Memory B cell (primary cell): ENCODE measurements at regions not wholly inside any gene's neighbourhood (a gene's known extent, or its start where the extent isn't known, plus 50 kb on each side); places are given as distances from the start of the nearest gene placed in this dataset.
"Not testable (repeated sequence)": the region's sequence is repeated elsewhere in the genome, so short reads cannot be mapped to it uniquely, and the experiment has no call there.

Experiments
- ATAC-seq: fragments of 150-1000 bp; cut with Tn5 transposase; 2 replicates; pipeline ENCODE4 v1.10.0; 2021; ENCODE audit warnings: low read depth, mild to moderate bottlenecking, moderate library complexity
- DNase-seq, 2 donors: peaks; one replicate each; pipeline ENCODE4 v3.0.0; 2022; ENCODE audit warnings: low spot score in 2 of 2
- H3K27ac Mint-ChIP-seq: one replicate; pipeline ENCODE4 v1.8.0; 2022; ENCODE audit warnings: mild to moderate bottlenecking, moderate library complexity, mixed read lengths
- H3K27me3 Mint-ChIP-seq: one replicate; pipeline ENCODE4 v1.8.0; 2022; ENCODE audit warnings: mixed read lengths
- H3K36me3 Mint-ChIP-seq: one replicate; pipeline ENCODE4 v1.8.0; 2022; ENCODE audit warnings: mild to moderate bottlenecking, mixed read lengths
- H3K4me1 Mint-ChIP-seq: one replicate; pipeline ENCODE4 v1.8.0; 2022; ENCODE audit warnings: mixed read lengths
- H3K4me3 Mint-ChIP-seq: one replicate; pipeline ENCODE4 v1.8.0; 2022; ENCODE audit warnings: mild to moderate bottlenecking, moderate library complexity, mixed read lengths
- H3K9me3 Mint-ChIP-seq: one replicate; pipeline ENCODE4 v1.8.0; 2022; ENCODE audit warnings: mixed read lengths

GRCh38 chr6:23524548-23524947, 601.5 kb upstream of the NRSN1 start:
- Mint-ChIP-seq H3K4me1 (no peaks in the 10 kb centered on the region), H3K36me3 (no peaks in the 10 kb centered on the region), H3K27ac (no peak overlapping the region), H3K27me3 (no peaks in the 10 kb centered on the region), H3K4me3 (no peak overlapping the region), H3K9me3 (peaks cover 10% of the 10 kb centered on the region)
- no peak for ATAC-seq
- no peak for DNase-seq

- no peak overlapping the region for H3K27ac Mint-ChIP-seq
- H3K4me1 Mint-ChIP-seq: no peaks in the 10 kb centered on the region
- no peak overlapping the region for H3K4me3 Mint-ChIP-seq
- H3K36me3 Mint-ChIP-seq: no peaks in the 10 kb centered on the region
- peaks cover 11% of the 10 kb centered on the region for H3K9me3 Mint-ChIP-seq
- no peak for ATAC-seq
- H3K27me3 Mint-ChIP-seq: no peaks in the 10 kb centered on the region
- DNase-seq: no peak
Measured at GRCh38 chr6:23526526-23526925, 599.5 kb upstream of the NRSN1 start.

GRCh38 chr6:23529902-23530301, 596.1 kb upstream of the NRSN1 start:
- DNase-seq (no peak), ATAC-seq (no peak)

GRCh38 chr6:23531666-23532065, 594.3 kb upstream of the NRSN1 start:
- DNase-seq (no peak), ATAC-seq (no peak)
- peaks cover 9% of the 10 kb centered on the region for H3K9me3 Mint-ChIP-seq
- no peaks in the 10 kb centered on the region for H3K27me3 Mint-ChIP-seq
- H3K4me3 Mint-ChIP-seq: no peak overlapping the region
- no peaks in the 10 kb centered on the region for H3K4me1 Mint-ChIP-seq
- H3K27ac Mint-ChIP-seq: no peak overlapping the region
- H3K36me3 Mint-ChIP-seq: no peaks in the 10 kb centered on the region

More at GRCh38 chr6:23529902-23530301, 596.1 kb upstream of the NRSN1 start:
- H3K27ac Mint-ChIP-seq: no peak overlapping the region
- H3K36me3 Mint-ChIP-seq: no peaks in the 10 kb centered on the region
- no peak overlapping the region for H3K4me3 Mint-ChIP-seq
- H3K9me3 Mint-ChIP-seq: peaks cover 11% of the 10 kb centered on the region
- no peaks in the 10 kb centered on the region for H3K4me1 Mint-ChIP-seq
- no peaks in the 10 kb centered on the region for H3K27me3 Mint-ChIP-seq

- DNase-seq: no peak
- H3K27me3 Mint-ChIP-seq: no peaks in the 10 kb centered on the region
- peaks cover 7% of the 10 kb centered on the region for H3K9me3 Mint-ChIP-seq
- H3K4me1 Mint-ChIP-seq: no peaks in the 10 kb centered on the region
- H3K36me3 Mint-ChIP-seq: no peaks in the 10 kb centered on the region
- no peak overlapping the region for H3K27ac Mint-ChIP-seq
- no peak for ATAC-seq
- no peak overlapping the region for H3K4me3 Mint-ChIP-seq
Measured at GRCh38 chr6:23532227-23532626, 593.8 kb upstream of the NRSN1 start.

GRCh38 chr6:23533311-23533710, 592.7 kb upstream of the NRSN1 start:
- Mint-ChIP-seq H3K4me3 (no peak overlapping the region), H3K27ac (no peak overlapping the region), H3K9me3 (peaks cover 9% of the 10 kb centered on the region), H3K4me1 (no peaks in the 10 kb centered on the region), H3K27me3 (no peaks in the 10 kb centered on the region), H3K36me3 (no peaks in the 10 kb centered on the region)
- ATAC-seq: no peak
- no peak for DNase-seq

GRCh38 chr6:23533944-23534343, 592.1 kb upstream of the NRSN1 start:
- DNase-seq: no peak
- Mint-ChIP-seq H3K4me3 (no peak overlapping the region), H3K9me3 (peaks cover 7% of the 10 kb centered on the region), H3K36me3 (no peaks in the 10 kb centered on the region), H3K27ac (no peak overlapping the region), H3K4me1 (no peaks in the 10 kb centered on the region), H3K27me3 (no peaks in the 10 kb centered on the region)
- no peak for ATAC-seq

GRCh38 chr6:23534351-23534750, 591.7 kb upstream of the NRSN1 start:
- peaks cover 8% of the 10 kb centered on the region for H3K9me3 Mint-ChIP-seq
- ATAC-seq (no peak), DNase-seq (no peak)
- H3K27ac Mint-ChIP-seq: no peak overlapping the region
- no peaks in the 10 kb centered on the region for H3K4me1 Mint-ChIP-seq
- H3K4me3 Mint-ChIP-seq: no peak overlapping the region
- H3K27me3 Mint-ChIP-seq: no peaks in the 10 kb centered on the region
- H3K36me3 Mint-ChIP-seq: no peaks in the 10 kb centered on the region

GRCh38 chr6:23535101-23535500, 590.9 kb upstream of the NRSN1 start:
- Mint-ChIP-seq H3K9me3 (peaks cover 8% of the 10 kb centered on the region), H3K4me1 (no peaks in the 10 kb centered on the region), H3K27me3 (no peaks in the 10 kb centered on the region), H3K36me3 (no peaks in the 10 kb centered on the region), H3K4me3 (no peak overlapping the region), H3K27ac (no peak overlapping the region)
- DNase-seq (no peak), ATAC-seq (no peak)

GRCh38 chr6:23537828-23538227, 588.2 kb upstream of the NRSN1 start:
- no peak for DNase-seq
- H3K27me3 Mint-ChIP-seq: no peaks in the 10 kb centered on the region
- H3K4me3 Mint-ChIP-seq: no peak overlapping the region
- H3K36me3 Mint-ChIP-seq: no peaks in the 10 kb centered on the region
- no peak for ATAC-seq
- no peaks in the 10 kb centered on the region for H3K4me1 Mint-ChIP-seq
- H3K9me3 Mint-ChIP-seq: peaks cover 8% of the 10 kb centered on the region
- H3K27ac Mint-ChIP-seq: no peak overlapping the region

- Mint-ChIP-seq H3K36me3 (no peaks in the 10 kb centered on the region), H3K4me1 (no peaks in the 10 kb centered on the region), H3K27me3 (no peaks in the 10 kb centered on the region), H3K27ac (no peak overlapping the region), H3K9me3 (peaks cover 6% of the 10 kb centered on the region), H3K4me3 (no peak overlapping the region)
- DNase-seq (no peak), ATAC-seq (no peak)
Measured at GRCh38 chr6:23547851-23548250, 578.2 kb upstream of the NRSN1 start.

- not testable (repeated sequence) for H3K27ac Mint-ChIP-seq, DNase-seq, H3K9me3 Mint-ChIP-seq, ATAC-seq, H3K4me1 Mint-ChIP-seq, H3K4me3 Mint-ChIP-seq, H3K27me3 Mint-ChIP-seq, H3K36me3 Mint-ChIP-seq
Measured at GRCh38 chr6:23554953-23555352, 571.1 kb upstream of the NRSN1 start.

GRCh38 chr6:23559587-23560343, 566.2 kb upstream of the NRSN1 start:
- H3K4me1 Mint-ChIP-seq: no peaks in the 10 kb centered on the region
- no peaks in the 10 kb centered on the region for H3K36me3 Mint-ChIP-seq
- H3K9me3 Mint-ChIP-seq: peaks cover 1% of the 10 kb centered on the region
- no peak for DNase-seq
- ATAC-seq: no peak
- H3K27ac Mint-ChIP-seq: no peak overlapping the region
- no peak overlapping the region for H3K4me3 Mint-ChIP-seq
- no peaks in the 10 kb centered on the region for H3K27me3 Mint-ChIP-seq

- Mint-ChIP-seq H3K9me3 (no peaks in the 10 kb centered on the region), H3K36me3 (no peaks in the 10 kb centered on the region), H3K27me3 (no peaks in the 10 kb centered on the region), H3K4me1 (no peaks in the 10 kb centered on the region), H3K4me3 (no peak overlapping the region), H3K27ac (no peak overlapping the region)
- no peak for ATAC-seq
- DNase-seq: no peak
Measured at GRCh38 chr6:23561732-23562131, 564.3 kb upstream of the NRSN1 start.

- peaks cover 2% of the 10 kb centered on the region for H3K9me3 Mint-ChIP-seq
- H3K27me3 Mint-ChIP-seq: no peaks in the 10 kb centered on the region
- no peak for DNase-seq
- H3K4me3 Mint-ChIP-seq: no peak overlapping the region
- no peak for ATAC-seq
- H3K36me3 Mint-ChIP-seq: no peaks in the 10 kb centered on the region
- no peaks in the 10 kb centered on the region for H3K4me1 Mint-ChIP-seq
- H3K27ac Mint-ChIP-seq: no peak overlapping the region
Measured at GRCh38 chr6:23562554-23562953, 563.5 kb upstream of the NRSN1 start.
